ENCODE measurements at regions not wholly inside any gene's neighbourhood (a gene's known extent, or its start where the extent isn't known, plus 50 kb on each side); places are given as distances from the start of the nearest gene placed in this dataset.
"Not testable (repeated sequence)": the region's sequence is repeated elsewhere in the genome, so short reads cannot be mapped to it uniquely, and the experiment has no call there.

GRCh38 chr5:98529321-98529720 lies 244.1 kb upstream of the RGMB start:
- Histone ChIP-seq H3K4me1 (ENCODE audit: insufficient read depth, low read length) (no peaks in the 10 kb centered on the region), H3K27ac (ENCODE audit: low read depth, low read length) (no peak overlapping the region), H3K36me3 (ENCODE audit: insufficient read depth, low read length) (no peaks in the 10 kb centered on the region), H3K27me3 (ENCODE audit: insufficient read depth, low read length) (no peaks in the 10 kb centered on the region), H3K9me3 (ENCODE audit: control insufficient read depth in 1 of 2, low read length in 2 of 2) (no peaks in the 10 kb centered on the region), H3K4me3 (ENCODE audit: low read length in 2 of 2) (no peak overlapping the region)
- no peak for DNase-seq
- Mint-ChIP-seq H3K27ac (no peak overlapping the region), H3K4me3 (no peak overlapping the region), H3K4me1 (no peaks in the 10 kb centered on the region), H3K27me3 (peaks cover 0 to 2% of the 10 kb centered on the region in 2 donors), H3K9me3 (peaks cover 0 to 2% (median 0%) of the 10 kb centered on the region in 8 donors), H3K36me3 (no peaks in the 10 kb centered on the region)
- POLR2A ChIA-PET (ENCODE audit: partially characterized antibody), result no interaction called here
- intact Hi-C loops (cut with micrococcal nuclease), result no loop called here
- CTCF ChIA-PET (ENCODE audit: partially characterized antibody), result no interaction called here

- no peak for DNase-seq
Measured at GRCh38 chr5:98530224-98530623, 243.2 kb upstream of the RGMB start.

GRCh38 chr5:98535901-98536300 lies 237.6 kb upstream of the RGMB start:
- no peaks in the 10 kb centered on the region for H3K36me3 ChIP-seq (ENCODE audit: insufficient read depth, low read length)
- CTCF ChIA-PET (ENCODE audit: partially characterized antibody), result no interaction called here
- H3K4me3 Mint-ChIP-seq, result no peak overlapping the region
- POLR2A ChIA-PET (ENCODE audit: partially characterized antibody), result no interaction called here
- no peaks in the 10 kb centered on the region for H3K9me3 ChIP-seq (ENCODE audit: control insufficient read depth in 1 of 2, low read length in 2 of 2)
- H3K36me3 Mint-ChIP-seq, result no peaks in the 10 kb centered on the region
- intact Hi-C loops (cut with micrococcal nuclease), result no loop called here
- H3K27me3 Mint-ChIP-seq, result peaks cover 0 to 2% of the 10 kb centered on the region in 2 donors
- H3K27ac ChIP-seq (ENCODE audit: low read depth, low read length), result no peak overlapping the region
- H3K4me1 ChIP-seq (ENCODE audit: insufficient read depth, low read length), result no peaks in the 10 kb centered on the region
- H3K9me3 Mint-ChIP-seq, result peaks cover 1 to 15% (median 6%) of the 10 kb centered on the region in 8 donors
- H3K27me3 ChIP-seq (ENCODE audit: insufficient read depth, low read length), result no peaks in the 10 kb centered on the region
- H3K4me3 ChIP-seq (ENCODE audit: low read length in 2 of 2), result no peak overlapping the region
- H3K27ac Mint-ChIP-seq, result no peak overlapping the region
- no peaks in the 10 kb centered on the region for H3K4me1 Mint-ChIP-seq
- no peak for DNase-seq

More at GRCh38 chr5:98530224-98530623, 243.2 kb upstream of the RGMB start:
- H3K27ac Mint-ChIP-seq, result no peak overlapping the region
- H3K9me3 Mint-ChIP-seq, result peaks cover 0 to 2% (median 0%) of the 10 kb centered on the region in 8 donors
- H3K4me1 Mint-ChIP-seq, result no peaks in the 10 kb centered on the region
- H3K9me3 ChIP-seq (ENCODE audit: control insufficient read depth in 1 of 2, low read length in 2 of 2), result no peaks in the 10 kb centered on the region
- peaks cover 0 to 2% of the 10 kb centered on the region in 2 donors for H3K27me3 Mint-ChIP-seq
- H3K36me3 Mint-ChIP-seq, result no peaks in the 10 kb centered on the region
- no peaks in the 10 kb centered on the region for H3K27me3 ChIP-seq (ENCODE audit: insufficient read depth, low read length)
- H3K36me3 ChIP-seq (ENCODE audit: insufficient read depth, low read length), result no peaks in the 10 kb centered on the region
- no peaks in the 10 kb centered on the region for H3K4me1 ChIP-seq (ENCODE audit: insufficient read depth, low read length)
- H3K4me3 Mint-ChIP-seq, result no peak overlapping the region
- POLR2A ChIA-PET (ENCODE audit: partially characterized antibody), result no interaction called here
- H3K27ac ChIP-seq (ENCODE audit: low read depth, low read length), result no peak overlapping the region
- no peak overlapping the region for H3K4me3 ChIP-seq (ENCODE audit: low read length in 2 of 2)
- intact Hi-C loops (cut with micrococcal nuclease), result no loop called here
- CTCF ChIA-PET (ENCODE audit: partially characterized antibody), result no interaction called here

GRCh38 chr5:98540056-98540455 lies 233.4 kb upstream of the RGMB start:
- no peak overlapping the region for H3K27ac Mint-ChIP-seq
- peaks cover 0 to 5% of the 10 kb centered on the region in 2 donors for H3K36me3 Mint-ChIP-seq
- H3K4me3 Mint-ChIP-seq, result no peak overlapping the region
- H3K4me1 ChIP-seq (ENCODE audit: insufficient read depth, low read length), result no peaks in the 10 kb centered on the region
- H3K36me3 ChIP-seq (ENCODE audit: insufficient read depth, low read length), result no peaks in the 10 kb centered on the region
- no peaks in the 10 kb centered on the region for H3K9me3 ChIP-seq (ENCODE audit: control insufficient read depth in 1 of 2, low read length in 2 of 2)
- H3K4me3 ChIP-seq (ENCODE audit: low read length in 2 of 2), result no peak overlapping the region
- H3K27me3 ChIP-seq (ENCODE audit: insufficient read depth, low read length), result no peaks in the 10 kb centered on the region
- H3K27me3 Mint-ChIP-seq, result peaks cover 0 to 2% of the 10 kb centered on the region in 2 donors
- H3K27ac ChIP-seq (ENCODE audit: low read depth, low read length), result no peak overlapping the region
- CTCF ChIA-PET (ENCODE audit: partially characterized antibody), result no interaction called here
- peaks cover 8 to 37% (median 22%) of the 10 kb centered on the region in 8 donors for H3K9me3 Mint-ChIP-seq
- no peaks in the 10 kb centered on the region for H3K4me1 Mint-ChIP-seq
- DNase-seq, result no peak
- intact Hi-C loops (cut with micrococcal nuclease), result no loop called here
- POLR2A ChIA-PET (ENCODE audit: partially characterized antibody), result no interaction called here

GRCh38 chr5:98541641-98542040 lies 231.8 kb upstream of the RGMB start:
- H3K27me3 Mint-ChIP-seq, result peaks cover 0 to 2% of the 10 kb centered on the region in 2 donors
- no peak overlapping the region for H3K4me3 ChIP-seq (ENCODE audit: low read length in 2 of 2)
- ChIA-PET POLR2A (ENCODE audit: partially characterized antibody) (no interaction called here), CTCF (ENCODE audit: partially characterized antibody) (no interaction called here)
- intact Hi-C loops (cut with micrococcal nuclease), result no loop called here
- no peaks in the 10 kb centered on the region for H3K4me1 Mint-ChIP-seq
- H3K4me1 ChIP-seq (ENCODE audit: insufficient read depth, low read length), result no peaks in the 10 kb centered on the region
- no peaks in the 10 kb centered on the region for H3K9me3 ChIP-seq (ENCODE audit: control insufficient read depth in 1 of 2, low read length in 2 of 2)
- H3K27ac ChIP-seq (ENCODE audit: low read depth, low read length), result no peak overlapping the region
- no peak for DNase-seq
- peaks cover 8 to 37% (median 22%) of the 10 kb centered on the region in 8 donors for H3K9me3 Mint-ChIP-seq
- no peak overlapping the region for H3K27ac Mint-ChIP-seq
- no peak overlapping the region for H3K4me3 Mint-ChIP-seq
- no peaks in the 10 kb centered on the region for H3K36me3 ChIP-seq (ENCODE audit: insufficient read depth, low read length)
- H3K27me3 ChIP-seq (ENCODE audit: insufficient read depth, low read length), result no peaks in the 10 kb centered on the region
- peaks cover 0 to 5% of the 10 kb centered on the region in 2 donors for H3K36me3 Mint-ChIP-seq

GRCh38 chr5:98543490-98543889 lies 230.0 kb upstream of the RGMB start:
- H3K27me3 Mint-ChIP-seq, result peaks cover 0 to 2% of the 10 kb centered on the region in 2 donors
- no peak overlapping the region for H3K4me3 Mint-ChIP-seq
- peaks cover 8 to 37% (median 22%) of the 10 kb centered on the region in 8 donors for H3K9me3 Mint-ChIP-seq
- no peak for DNase-seq
- H3K27ac ChIP-seq (ENCODE audit: low read depth, low read length), result no peak overlapping the region
- no peaks in the 10 kb centered on the region for H3K36me3 ChIP-seq (ENCODE audit: insufficient read depth, low read length)
- peaks cover 0 to 5% of the 10 kb centered on the region in 2 donors for H3K36me3 Mint-ChIP-seq
- H3K4me1 ChIP-seq (ENCODE audit: insufficient read depth, low read length), result no peaks in the 10 kb centered on the region
- no peaks in the 10 kb centered on the region for H3K27me3 ChIP-seq (ENCODE audit: insufficient read depth, low read length)
- POLR2A ChIA-PET (ENCODE audit: partially characterized antibody), result no interaction called here
- H3K27ac Mint-ChIP-seq, result no peak overlapping the region
- H3K4me3 ChIP-seq (ENCODE audit: low read length in 2 of 2), result no peak overlapping the region
- no peaks in the 10 kb centered on the region for H3K4me1 Mint-ChIP-seq
- intact Hi-C loops (cut with micrococcal nuclease), result no loop called here
- no peaks in the 10 kb centered on the region for H3K9me3 ChIP-seq (ENCODE audit: control insufficient read depth in 1 of 2, low read length in 2 of 2)
- CTCF ChIA-PET (ENCODE audit: partially characterized antibody), result no interaction called here

GRCh38 chr5:98546924-98547323 lies 226.5 kb upstream of the RGMB start:
- H3K36me3 Mint-ChIP-seq; H3K4me1 ChIP-seq (ENCODE audit: insufficient read depth, low read length); H3K4me3 ChIP-seq (ENCODE audit: low read length in 2 of 2); H3K27ac Mint-ChIP-seq; CTCF ChIA-PET (ENCODE audit: partially characterized antibody); H3K27ac ChIP-seq (ENCODE audit: low read depth, low read length); intact Hi-C loops (cut with micrococcal nuclease); POLR2A ChIA-PET (ENCODE audit: partially characterized antibody); H3K9me3 ChIP-seq (ENCODE audit: control insufficient read depth in 1 of 2, low read length in 2 of 2); H3K27me3 ChIP-seq (ENCODE audit: insufficient read depth, low read length); H3K4me3 Mint-ChIP-seq; H3K36me3 ChIP-seq (ENCODE audit: insufficient read depth, low read length); H3K4me1 Mint-ChIP-seq; DNase-seq; H3K27me3 Mint-ChIP-seq: not testable (repeated sequence)
- peaks cover 1 to 12% (median 9%) of the 10 kb centered on the region in 8 donors for H3K9me3 Mint-ChIP-seq

GRCh38 chr5:98556712-98557111 lies 216.8 kb upstream of the RGMB start:
- Histone ChIP-seq H3K4me3 (ENCODE audit: low read length in 2 of 2) (no peak overlapping the region), H3K27ac (ENCODE audit: low read depth, low read length) (no peak overlapping the region), H3K36me3 (ENCODE audit: insufficient read depth, low read length) (no peaks in the 10 kb centered on the region), H3K27me3 (ENCODE audit: insufficient read depth, low read length) (no peaks in the 10 kb centered on the region), H3K9me3 (ENCODE audit: control insufficient read depth in 1 of 2, low read length in 2 of 2) (no peaks in the 10 kb centered on the region), H3K4me1 (ENCODE audit: insufficient read depth, low read length) (no peaks in the 10 kb centered on the region)
- Mint-ChIP-seq H3K36me3 (no peaks in the 10 kb centered on the region), H3K9me3 (peaks cover 0 to 4% (median 0%) of the 10 kb centered on the region in 8 donors), H3K4me3 (no peak overlapping the region), H3K27me3 (peaks cover 0 to 3% of the 10 kb centered on the region in 2 donors), H3K27ac (no peak overlapping the region), H3K4me1 (peaks cover 0 to 2% (median 0%) of the 10 kb centered on the region in 4 donors)
- POLR2A ChIA-PET (ENCODE audit: partially characterized antibody), result no interaction called here
- intact Hi-C loops (cut with micrococcal nuclease), result no loop called here
- CTCF ChIA-PET (ENCODE audit: partially characterized antibody), result no interaction called here
- no peak for DNase-seq
